ENCODE measurements at regions not wholly inside any gene's neighbourhood (a gene's known extent, or its start where the extent isn't known, plus 50 kb on each side); places are given as distances from the start of the nearest gene placed in this dataset.

GRCh38 chr4:178871476-178871875 lies 1429.2 kb upstream of the AGA start:
- Histone ChIP-seq H3K4me3 (ENCODE audit: low read depth, low read length) (no peak overlapping the region), H4K8ac (ENCODE audit: low read depth, low read length) (no peak overlapping the region), H3K14ac (ENCODE audit: low read length) (no peak overlapping the region), H2AK5ac (ENCODE audit: low read length) (no peak overlapping the region), H2BK12ac (ENCODE audit: low read length) (no peak overlapping the region), H3K4ac (ENCODE audit: low read depth, low read length) (no peak overlapping the region), H3K79me1 (ENCODE audit: low read length) (no peaks in the 10 kb centered on the region), H3K9ac (ENCODE audit: low read length) (no peak overlapping the region), H3K79me2 (ENCODE audit: control insufficient read depth, insufficient read depth, low read length, poor library complexity) (no peaks in the 10 kb centered on the region), H3K4me2 (ENCODE audit: low read length) (no peak overlapping the region), H4K12ac (ENCODE audit: low read depth, low read length) (no peak overlapping the region), H4K91ac (ENCODE audit: low read depth, low read length) (no peak overlapping the region), H3K9me3 (ENCODE audit: insufficient read depth, low read depth, low read length) (no peaks in the 10 kb centered on the region), H3K23ac (ENCODE audit: low read length) (no peak overlapping the region), H3K27me3 (ENCODE audit: insufficient read depth, low read length) (no peaks in the 10 kb centered on the region), H2BK5ac (ENCODE audit: low read depth, low read length, poor library complexity) (no peak overlapping the region), H3K27ac (ENCODE audit: low read depth, low read length) (no peak overlapping the region), H3K36me3 (ENCODE audit: control insufficient read depth in 1 of 2, insufficient read depth in 2 of 2, low read length in 2 of 2) (no peaks in the 10 kb centered on the region), H2AFZ (ENCODE audit: insufficient read depth, low read length, poor library complexity) (no peak overlapping the region), H3K18ac (ENCODE audit: low read length) (no peak overlapping the region), H2BK120ac (ENCODE audit: insufficient read depth, low read length, poor library complexity) (no peak overlapping the region), H3K4me1 (ENCODE audit: control insufficient read depth in 1 of 2, insufficient read depth in 2 of 2, low read length in 2 of 2) (no peaks in the 10 kb centered on the region)
- DNase-seq: no peak
- no CpG with 5 or more reads among the region's 2 CpGs for WGBS (ENCODE audit: extremely low coverage, insufficient coverage, insufficient read length)

- Histone ChIP-seq H3K9me3 (ENCODE audit: insufficient read depth, low read depth, low read length) (peaks cover 8% of the 10 kb centered on the region), H2BK120ac (ENCODE audit: insufficient read depth, low read length, poor library complexity) (no peak overlapping the region), H3K4me3 (ENCODE audit: low read depth, low read length) (no peak overlapping the region), H3K9ac (ENCODE audit: low read length) (no peak overlapping the region), H2BK12ac (ENCODE audit: low read length) (no peak overlapping the region), H3K23ac (ENCODE audit: low read length) (no peak overlapping the region), H3K18ac (ENCODE audit: low read length) (no peak overlapping the region), H3K36me3 (ENCODE audit: control insufficient read depth in 1 of 2, insufficient read depth in 2 of 2, low read length in 2 of 2) (no peaks in the 10 kb centered on the region), H4K8ac (ENCODE audit: low read depth, low read length) (no peak overlapping the region), H4K12ac (ENCODE audit: low read depth, low read length) (no peak overlapping the region), H4K91ac (ENCODE audit: low read depth, low read length) (no peak overlapping the region), H2BK5ac (ENCODE audit: low read depth, low read length, poor library complexity) (no peak overlapping the region), H3K79me1 (ENCODE audit: low read length) (no peaks in the 10 kb centered on the region), H3K4me2 (ENCODE audit: low read length) (no peak overlapping the region), H2AK5ac (ENCODE audit: low read length) (no peak overlapping the region), H3K79me2 (ENCODE audit: control insufficient read depth, insufficient read depth, low read length, poor library complexity) (no peaks in the 10 kb centered on the region), H3K4me1 (ENCODE audit: control insufficient read depth in 1 of 2, insufficient read depth in 2 of 2, low read length in 2 of 2) (no peaks in the 10 kb centered on the region), H3K4ac (ENCODE audit: low read depth, low read length) (no peak overlapping the region), H3K27ac (ENCODE audit: low read depth, low read length) (no peak overlapping the region), H3K14ac (ENCODE audit: low read length) (no peak overlapping the region), H2AFZ (ENCODE audit: insufficient read depth, low read length, poor library complexity) (no peak overlapping the region), H3K27me3 (ENCODE audit: insufficient read depth, low read length) (no peaks in the 10 kb centered on the region)
- DNase-seq: no peak
- no CpG with 5 or more reads among the region's 1 CpG for WGBS (ENCODE audit: extremely low coverage, insufficient coverage, insufficient read length)
Measured at GRCh38 chr4:178881937-178882336, 1439.7 kb upstream of the AGA start.

- no peaks in the 10 kb centered on the region for H3K36me3 ChIP-seq (ENCODE audit: control insufficient read depth in 1 of 2, insufficient read depth in 2 of 2, low read length in 2 of 2)
- H3K4me2 ChIP-seq (ENCODE audit: low read length): no peak overlapping the region
- no peak overlapping the region for H2AK5ac ChIP-seq (ENCODE audit: low read length)
- H2BK5ac ChIP-seq (ENCODE audit: low read depth, low read length, poor library complexity): no peak overlapping the region
- no peak overlapping the region for H3K23ac ChIP-seq (ENCODE audit: low read length)
- no peaks in the 10 kb centered on the region for H3K79me2 ChIP-seq (ENCODE audit: control insufficient read depth, insufficient read depth, low read length, poor library complexity)
- no peak overlapping the region for H4K8ac ChIP-seq (ENCODE audit: low read depth, low read length)
- H3K4ac ChIP-seq (ENCODE audit: low read depth, low read length): no peak overlapping the region
- H3K27ac ChIP-seq (ENCODE audit: low read depth, low read length): no peak overlapping the region
- no peak overlapping the region for H2AFZ ChIP-seq (ENCODE audit: insufficient read depth, low read length, poor library complexity)
- H4K12ac ChIP-seq (ENCODE audit: low read depth, low read length): no peak overlapping the region
- no peak for DNase-seq
- no peak overlapping the region for H3K18ac ChIP-seq (ENCODE audit: low read length)
- WGBS (ENCODE audit: extremely low coverage, insufficient coverage, insufficient read length): no CpG with 5 or more reads among the region's 9 CpGs
- H3K9me3 ChIP-seq (ENCODE audit: insufficient read depth, low read depth, low read length): no peaks in the 10 kb centered on the region
- no peak overlapping the region for H2BK12ac ChIP-seq (ENCODE audit: low read length)
- H2BK120ac ChIP-seq (ENCODE audit: insufficient read depth, low read length, poor library complexity): no peak overlapping the region
- H3K79me1 ChIP-seq (ENCODE audit: low read length): no peaks in the 10 kb centered on the region
- H4K91ac ChIP-seq (ENCODE audit: low read depth, low read length): no peak overlapping the region
- no peak overlapping the region for H3K14ac ChIP-seq (ENCODE audit: low read length)
- H3K4me3 ChIP-seq (ENCODE audit: low read depth, low read length): no peak overlapping the region
- no peaks in the 10 kb centered on the region for H3K27me3 ChIP-seq (ENCODE audit: insufficient read depth, low read length)
- H3K9ac ChIP-seq (ENCODE audit: low read length): no peak overlapping the region
- H3K4me1 ChIP-seq (ENCODE audit: control insufficient read depth in 1 of 2, insufficient read depth in 2 of 2, low read length in 2 of 2): no peaks in the 10 kb centered on the region
Measured at GRCh38 chr4:178894126-178894525, 1451.9 kb upstream of the AGA start.

- Histone ChIP-seq H2BK120ac (ENCODE audit: insufficient read depth, low read length, poor library complexity) (no peak overlapping the region), H4K8ac (ENCODE audit: low read depth, low read length) (no peak overlapping the region), H3K36me3 (ENCODE audit: control insufficient read depth in 1 of 2, insufficient read depth in 2 of 2, low read length in 2 of 2) (no peaks in the 10 kb centered on the region), H3K9me3 (ENCODE audit: insufficient read depth, low read depth, low read length) (no peaks in the 10 kb centered on the region), H3K79me2 (ENCODE audit: control insufficient read depth, insufficient read depth, low read length, poor library complexity) (no peaks in the 10 kb centered on the region), H2BK12ac (ENCODE audit: low read length) (no peak overlapping the region), H3K23ac (ENCODE audit: low read length) (no peak overlapping the region), H3K4me3 (ENCODE audit: low read depth, low read length) (no peak overlapping the region), H2AK5ac (ENCODE audit: low read length) (no peak overlapping the region), H2AFZ (ENCODE audit: insufficient read depth, low read length, poor library complexity) (no peak overlapping the region), H3K79me1 (ENCODE audit: low read length) (no peaks in the 10 kb centered on the region), H3K4me1 (ENCODE audit: control insufficient read depth in 1 of 2, insufficient read depth in 2 of 2, low read length in 2 of 2) (no peaks in the 10 kb centered on the region), H3K9ac (ENCODE audit: low read length) (no peak overlapping the region), H3K18ac (ENCODE audit: low read length) (no peak overlapping the region), H2BK5ac (ENCODE audit: low read depth, low read length, poor library complexity) (no peak overlapping the region), H3K14ac (ENCODE audit: low read length) (no peak overlapping the region), H3K27me3 (ENCODE audit: insufficient read depth, low read length) (no peaks in the 10 kb centered on the region), H3K4me2 (ENCODE audit: low read length) (no peak overlapping the region), H4K12ac (ENCODE audit: low read depth, low read length) (no peak overlapping the region), H3K27ac (ENCODE audit: low read depth, low read length) (no peak overlapping the region), H4K91ac (ENCODE audit: low read depth, low read length) (no peak overlapping the region), H3K4ac (ENCODE audit: low read depth, low read length) (no peak overlapping the region)
- WGBS (ENCODE audit: extremely low coverage, insufficient coverage, insufficient read length): no CpG with 5 or more reads among the region's 2 CpGs
- no peak for DNase-seq
Measured at GRCh38 chr4:178899084-178899483, 1456.8 kb upstream of the AGA start.
